Endodermal cell (in vitro differentiated cells): ENCODE measurements at regions not wholly inside any gene's neighbourhood (a gene's known extent, or its start where the extent isn't known, plus 50 kb on each side); places are given as distances from the start of the nearest gene placed in this dataset.

Experiments used
- DNase-seq: peaks from one replicate; pipeline ENCODE4 v3.0.0-alpha.2; 2017
- H3K27ac ChIP-seq: 2 replicates; pipeline ENCODE4 v1.5.1; 2013; ENCODE audit warnings: mild to moderate bottlenecking, low read depth, low read length, moderate library complexity
- H3K27me3 ChIP-seq: 2 replicates; pipeline ENCODE4 v1.6.1; 2013; ENCODE audit warnings: mild to moderate bottlenecking, low read length, moderate library complexity; ENCODE audit not compliant: insufficient read depth, control insufficient read depth, poor library complexity, severe bottlenecking
- H3K36me3 ChIP-seq: 2 replicates; pipeline ENCODE4 v1.7.0; 2013; ENCODE audit warnings: mild to moderate bottlenecking, low read length, moderate library complexity; ENCODE audit not compliant: control insufficient read depth, insufficient read depth
- H3K4me1 ChIP-seq: one replicate; pipeline ENCODE4 v1.7.0; 2013; ENCODE audit warnings: low read length; ENCODE audit not compliant: control insufficient read depth, insufficient read depth
- H3K4me3 ChIP-seq: 2 replicates; pipeline ENCODE4 v1.5.1; 2013; ENCODE audit warnings: mild to moderate bottlenecking, low read length, moderate library complexity
- H3K9ac ChIP-seq: 2 replicates; pipeline ENCODE4 v1.6.1; 2013; ENCODE audit warnings: mild to moderate bottlenecking, low read length, moderate library complexity; ENCODE audit not compliant: poor library complexity, severe bottlenecking; ENCODE audit errors: extremely low read depth
- H3K9me3 ChIP-seq: 2 replicates; pipeline ENCODE4 v1.6.1; 2013; ENCODE audit warnings: mild to moderate bottlenecking, low read length, moderate library complexity; ENCODE audit not compliant: control insufficient read depth
- H3K27ac Mint-ChIP-seq: 2 replicates; pipeline ENCODE4 v1.8.0; 2020; ENCODE audit warnings: mixed read lengths
- H3K27me3 Mint-ChIP-seq: 2 replicates; pipeline ENCODE4 v1.8.0; 2021; ENCODE audit warnings: mild to moderate bottlenecking, mixed read lengths; ENCODE audit not compliant: insufficient read depth
- H3K36me3 Mint-ChIP-seq: 2 replicates; pipeline ENCODE4 v1.8.0; 2020; ENCODE audit warnings: low read depth, mixed read lengths
- H3K4me1 Mint-ChIP-seq: 2 replicates; pipeline ENCODE4 v1.8.0; 2020; ENCODE audit warnings: mixed read lengths
- H3K4me3 Mint-ChIP-seq: 2 replicates; pipeline ENCODE4 v1.8.0; 2020; ENCODE audit warnings: mild to moderate bottlenecking, moderate library complexity, mixed read lengths
- H3K9me3 Mint-ChIP-seq: 2 replicates; pipeline ENCODE4 v1.8.0; 2020; ENCODE audit warnings: mild to moderate bottlenecking, mixed read lengths
- CTCF ChIP-seq: fragments of 200-600 bp; sonication (generic); conservative IDR thresholded peaks from 2 replicates; pipeline ENCODE4 v1.5.0; 2021; ENCODE audit warnings: antibody characterized with exemption, mild to moderate bottlenecking
- WGBS, 2 experiments: methylation state at CpG; one replicate each; pipeline versions ENCODE4 v1.1.5 to v1.1.7; 2013; ENCODE audit warnings: missing lambda C conversion rate in 2 of 2, mixed read lengths in 1 of 2; ENCODE audit not compliant: insufficient coverage in 1 of 2, insufficient read length in 1 of 2; 5-methylcytosine and 5-hydroxymethylcytosine counted together

GRCh38 chr13:90954605-90955195, 392.8 kb upstream of the MIR17HG start:
- peaks cover 15% of the 10 kb centered on the region for H3K4me1 Mint-ChIP-seq
- Histone ChIP-seq H3K36me3 (no peaks in the 10 kb centered on the region), H3K27ac (no peak overlapping the region), H3K27me3 (no peaks in the 10 kb centered on the region), H3K9me3 (no peaks in the 10 kb centered on the region), H3K4me3 (no peak overlapping the region), H3K4me1 (peaks cover 4% of the 10 kb centered on the region), H3K9ac (no peak overlapping the region)
- no peak overlapping the region for H3K4me3 Mint-ChIP-seq
- WGBS, 2 experiments: 98 to 100% methylated on average over 2 of the region's 2 CpGs
- no peak overlapping the region for H3K27ac Mint-ChIP-seq
- TF ChIP-seq CTCF: no peak
- H3K9me3 Mint-ChIP-seq: no peaks in the 10 kb centered on the region
- H3K36me3 Mint-ChIP-seq: no peaks in the 10 kb centered on the region
- no peaks in the 10 kb centered on the region for H3K27me3 Mint-ChIP-seq
- no peak for DNase-seq

- Mint-ChIP-seq H3K36me3 (no peaks in the 10 kb centered on the region), H3K4me3 (no peak overlapping the region), H3K9me3 (no peaks in the 10 kb centered on the region), H3K27ac (no peak overlapping the region), H3K4me1 (peaks cover 15% of the 10 kb centered on the region), H3K27me3 (no peaks in the 10 kb centered on the region)
- H3K27me3 ChIP-seq: no peaks in the 10 kb centered on the region
- DNase-seq: no peak
- peak overlapping the region; percentile 19 for H3K4me3 ChIP-seq
- no peaks in the 10 kb centered on the region for H3K9me3 ChIP-seq
- no peak overlapping the region for H3K9ac ChIP-seq
- TF ChIP-seq CTCF: no peak
- H3K27ac ChIP-seq: no peak overlapping the region
- H3K4me1 ChIP-seq: peaks cover 4% of the 10 kb centered on the region
- WGBS, 2 experiments: 75 to 86% methylated on average over 1 of the region's 1 CpG
- no peaks in the 10 kb centered on the region for H3K36me3 ChIP-seq
Observed at GRCh38 chr13:90956031-90956430, 391.5 kb upstream of the MIR17HG start.

GRCh38 chr13:90958866-90959265, 388.6 kb upstream of the MIR17HG start:
- Histone ChIP-seq H3K27ac (no peak overlapping the region), H3K27me3 (no peaks in the 10 kb centered on the region), H3K9me3 (no peaks in the 10 kb centered on the region), H3K9ac (no peak overlapping the region), H3K4me1 (peaks cover 4% of the 10 kb centered on the region), H3K4me3 (no peak overlapping the region), H3K36me3 (no peaks in the 10 kb centered on the region)
- no peaks in the 10 kb centered on the region for H3K9me3 Mint-ChIP-seq
- no peaks in the 10 kb centered on the region for H3K27me3 Mint-ChIP-seq
- no peaks in the 10 kb centered on the region for H3K36me3 Mint-ChIP-seq
- WGBS, 2 experiments: 83 to 100% methylated on average over 1 to 2 of the region's 2 CpGs
- H3K4me1 Mint-ChIP-seq: peaks cover 12% of the 10 kb centered on the region
- H3K4me3 Mint-ChIP-seq: no peak overlapping the region
- TF ChIP-seq CTCF: no peak
- DNase-seq: no peak
- no peak overlapping the region for H3K27ac Mint-ChIP-seq
